ENCODE measurements at regions not wholly inside any gene's neighbourhood (a gene's known extent, or its start where the extent isn't known, plus 50 kb on each side); places are given as distances from the start of the nearest gene placed in this dataset.

DNA sequence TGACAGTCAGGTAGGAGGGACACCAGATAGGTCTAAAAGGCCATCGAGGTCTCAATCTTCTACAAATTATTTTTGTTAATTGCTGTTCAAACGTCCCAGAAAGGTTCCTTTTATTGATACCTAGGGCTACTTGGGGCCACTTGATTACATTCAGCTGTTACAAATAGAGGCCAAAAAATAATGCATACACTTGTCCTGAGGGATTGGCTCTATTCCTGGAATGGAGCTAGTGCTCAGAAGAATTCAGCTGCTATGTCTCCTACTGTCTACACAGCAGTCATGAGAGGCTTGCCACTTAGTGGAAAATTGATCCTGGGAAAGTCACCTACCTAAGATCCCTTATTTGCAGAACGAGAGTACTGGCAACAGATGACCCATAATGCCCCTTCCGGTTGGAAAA, 498.3 kb downstream of the ADGRL2 start:
- no peak overlapping the region for H3K4me3 ChIP-seq (ENCODE audit: low read depth, low read length)
- TF ChIP-seq MYC (IDR thresholded peaks at IDR 0.05; ENCODE audit: low read depth, low read length) (no peak), POLR2A (IDR thresholded peaks at IDR 0.05; ENCODE audit: extremely low read depth, insufficient read length) (no peak)
- TF ChIP-seq, protein P1, sequence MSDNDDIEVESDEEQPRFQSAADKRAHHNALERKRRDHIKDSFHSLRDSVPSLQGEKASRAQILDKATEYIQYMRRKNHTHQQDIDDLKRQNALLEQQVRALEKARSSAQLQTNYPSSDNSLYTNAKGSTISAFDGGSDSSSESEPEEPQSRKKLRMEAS (IDR thresholded peaks at IDR 0.05; ENCODE audit: low read depth, low read length), result no peak
- TF ChIP-seq, protein P2, sequence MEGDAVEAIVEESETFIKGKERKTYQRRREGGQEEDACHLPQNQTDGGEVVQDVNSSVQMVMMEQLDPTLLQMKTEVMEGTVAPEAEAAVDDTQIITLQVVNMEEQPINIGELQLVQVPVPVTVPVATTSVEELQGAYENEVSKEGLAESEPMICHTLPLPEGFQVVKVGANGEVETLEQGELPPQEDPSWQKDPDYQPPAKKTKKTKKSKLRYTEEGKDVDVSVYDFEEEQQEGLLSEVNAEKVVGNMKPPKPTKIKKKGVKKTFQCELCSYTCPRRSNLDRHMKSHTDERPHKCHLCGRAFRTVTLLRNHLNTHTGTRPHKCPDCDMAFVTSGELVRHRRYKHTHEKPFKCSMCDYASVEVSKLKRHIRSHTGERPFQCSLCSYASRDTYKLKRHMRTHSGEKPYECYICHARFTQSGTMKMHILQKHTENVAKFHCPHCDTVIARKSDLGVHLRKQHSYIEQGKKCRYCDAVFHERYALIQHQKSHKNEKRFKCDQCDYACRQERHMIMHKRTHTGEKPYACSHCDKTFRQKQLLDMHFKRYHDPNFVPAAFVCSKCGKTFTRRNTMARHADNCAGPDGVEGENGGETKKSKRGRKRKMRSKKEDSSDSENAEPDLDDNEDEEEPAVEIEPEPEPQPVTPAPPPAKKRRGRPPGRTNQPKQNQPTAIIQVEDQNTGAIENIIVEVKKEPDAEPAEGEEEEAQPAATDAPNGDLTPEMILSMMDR (IDR thresholded peaks at IDR 0.05; ENCODE audit: low read depth, low read length), result no peak
- DNase-seq (ENCODE audit: low read depth), result no peak

DNA sequence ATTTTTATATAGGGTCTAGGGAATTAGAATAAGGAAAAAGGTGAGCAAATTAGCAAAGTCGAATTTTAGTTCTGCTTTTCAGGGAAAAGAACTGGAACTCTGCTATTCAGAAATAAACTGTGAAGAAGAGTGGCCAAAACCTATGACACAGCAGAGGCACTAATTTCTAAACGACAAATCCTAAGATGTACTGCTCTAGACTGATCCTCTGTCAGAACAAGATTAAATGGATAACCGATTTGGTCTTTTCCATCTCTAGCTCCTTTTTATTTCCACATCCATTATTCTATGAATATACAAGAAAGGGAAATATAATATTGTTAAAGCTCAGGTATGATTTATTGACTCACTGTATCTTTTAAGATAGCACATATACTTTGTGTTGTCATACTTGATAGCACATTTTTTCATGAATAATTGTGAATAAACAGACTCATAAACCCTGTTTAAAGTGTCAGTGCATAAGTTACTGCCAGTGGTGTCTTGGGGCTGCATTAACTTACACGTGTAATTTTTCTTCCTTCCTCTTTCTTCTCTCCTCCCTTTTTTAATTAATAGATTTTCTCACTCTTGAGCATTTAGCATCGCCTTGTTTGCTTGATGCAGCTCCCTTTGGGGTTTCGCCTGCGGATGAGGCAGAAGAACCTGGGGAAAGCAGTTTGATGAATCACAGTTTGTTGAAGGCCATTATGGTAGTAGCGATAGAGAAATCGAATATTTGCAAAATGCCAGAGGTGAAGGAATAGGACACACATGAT, 496.6 kb downstream of the ADGRL2 start:
- H3K4me3 ChIP-seq (ENCODE audit: low read depth, low read length), result no peak overlapping the region
- TF ChIP-seq MYC (IDR thresholded peaks at IDR 0.05; ENCODE audit: low read depth, low read length), result no peak
- DNase-seq (ENCODE audit: low read depth), result no peak

DNA sequence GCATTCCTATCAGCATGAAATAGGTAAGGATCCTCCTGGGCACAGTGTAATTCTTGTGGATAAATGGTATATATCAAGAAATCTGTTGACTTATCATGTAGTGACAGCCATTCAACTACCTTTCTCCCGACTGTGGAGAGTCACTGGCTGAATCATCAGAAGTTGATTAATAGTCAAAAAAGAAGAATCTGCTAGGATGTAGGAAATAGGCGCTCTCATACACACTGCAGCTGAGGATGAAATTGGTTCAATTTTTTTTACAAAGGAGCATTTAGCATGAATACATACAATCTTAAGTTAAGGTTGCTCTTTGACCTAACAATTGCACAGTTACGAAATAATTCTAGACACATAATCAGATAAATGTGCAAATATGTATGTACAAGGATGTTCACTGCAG, 486.8 kb downstream of the ADGRL2 start:
- H3K4me3 ChIP-seq (ENCODE audit: low read depth, low read length), result no peak overlapping the region
- TF ChIP-seq MYC (IDR thresholded peaks at IDR 0.05; ENCODE audit: low read depth, low read length) (no peak), POLR2A (IDR thresholded peaks at IDR 0.05; ENCODE audit: extremely low read depth, insufficient read length) (no peak)
- TF ChIP-seq, protein P1 (IDR thresholded peaks at IDR 0.05; ENCODE audit: low read depth, low read length), result no peak
- TF ChIP-seq, protein P2 (IDR thresholded peaks at IDR 0.05; ENCODE audit: low read depth, low read length), result no peak
- no peak for DNase-seq (ENCODE audit: low read depth)

DNA sequence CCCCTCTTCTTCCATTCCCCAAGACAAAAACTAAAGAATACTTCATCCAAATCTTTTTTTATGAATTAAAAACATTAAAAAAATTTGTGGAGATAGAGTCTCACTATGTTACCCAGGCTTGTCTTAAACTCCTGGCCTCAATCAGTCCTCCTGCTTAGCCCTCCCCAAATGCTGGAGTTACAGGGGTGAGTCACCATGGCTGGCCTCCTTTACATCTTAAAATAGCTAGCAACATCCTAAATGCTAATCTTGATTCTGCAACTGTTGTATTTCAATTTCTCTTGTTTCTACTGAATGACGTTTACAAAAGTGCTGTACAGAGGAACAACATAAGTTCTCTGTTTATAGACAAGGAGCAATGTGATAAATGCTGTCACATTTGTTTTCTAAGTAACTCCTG, 483.5 kb downstream of the ADGRL2 start:
- TF ChIP-seq, protein P2 (IDR thresholded peaks at IDR 0.05; ENCODE audit: low read depth, low read length), result no peak
- TF ChIP-seq, protein P1 (IDR thresholded peaks at IDR 0.05; ENCODE audit: low read depth, low read length), result no peak
- TF ChIP-seq MYC (IDR thresholded peaks at IDR 0.05; ENCODE audit: low read depth, low read length) (no peak), POLR2A (IDR thresholded peaks at IDR 0.05; ENCODE audit: extremely low read depth, insufficient read length) (no peak)
- no peak for DNase-seq (ENCODE audit: low read depth)
- H3K4me3 ChIP-seq (ENCODE audit: low read depth, low read length), result no peak overlapping the region

DNA sequence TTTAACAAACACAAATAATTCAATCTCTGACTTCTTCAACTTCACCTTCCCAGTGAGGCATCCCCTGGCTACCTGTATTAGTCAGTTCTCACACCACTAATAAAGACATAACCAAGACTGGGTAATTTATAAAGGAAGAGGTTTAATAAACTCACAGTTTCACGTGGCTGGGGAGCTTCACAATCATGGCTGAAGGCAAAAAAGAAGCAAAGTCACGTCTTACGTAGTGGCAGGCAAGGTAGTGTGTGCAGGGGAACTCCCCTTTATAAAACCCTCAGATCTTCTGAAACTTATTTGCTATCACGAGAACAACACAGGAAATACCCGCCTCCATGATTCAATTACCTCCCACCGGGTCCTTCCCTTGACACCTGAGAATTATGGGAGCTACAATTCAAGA, 478.5 kb downstream of the ADGRL2 start:
- no peak overlapping the region for H3K4me3 ChIP-seq (ENCODE audit: low read depth, low read length)
- DNase-seq (ENCODE audit: low read depth), result no peak
- TF ChIP-seq MYC (IDR thresholded peaks at IDR 0.05; ENCODE audit: low read depth, low read length) (no peak), POLR2A (IDR thresholded peaks at IDR 0.05; ENCODE audit: extremely low read depth, insufficient read length) (no peak)
- TF ChIP-seq, protein P2 (IDR thresholded peaks at IDR 0.05; ENCODE audit: low read depth, low read length), result no peak
- TF ChIP-seq, protein P1 (IDR thresholded peaks at IDR 0.05; ENCODE audit: low read depth, low read length), result no peak

DNA sequence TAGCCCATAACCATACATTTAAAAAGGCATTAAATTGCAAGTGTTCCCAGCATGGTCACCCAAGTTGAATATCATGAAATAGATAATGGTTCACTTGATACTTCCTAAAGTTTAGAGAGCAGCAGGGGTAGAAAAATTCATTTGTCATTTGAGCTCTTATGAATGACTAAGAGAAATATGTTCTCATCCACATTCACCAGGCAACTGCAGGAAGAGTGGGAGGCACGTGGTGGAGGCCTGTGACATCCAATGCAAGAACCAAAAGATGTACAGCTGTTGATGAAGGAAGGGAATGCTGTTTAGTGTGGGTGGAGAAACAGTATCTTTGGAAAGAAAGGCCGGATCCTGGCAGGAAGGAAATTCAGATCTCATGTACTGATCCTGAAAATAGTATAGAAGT, 473.1 kb downstream of the ADGRL2 start:
- H3K4me3 ChIP-seq (ENCODE audit: low read depth, low read length), result no peak overlapping the region
- no peak for TF ChIP-seq MYC (IDR thresholded peaks at IDR 0.05; ENCODE audit: low read depth, low read length)
- TF ChIP-seq POLR2A (IDR thresholded peaks at IDR 0.05; ENCODE audit: extremely low read depth, insufficient read length), result no peak
- TF ChIP-seq, protein P2 (IDR thresholded peaks at IDR 0.05; ENCODE audit: low read depth, low read length), result no peak
- TF ChIP-seq, protein P1 (IDR thresholded peaks at IDR 0.05; ENCODE audit: low read depth, low read length), result no peak
- no peak for DNase-seq (ENCODE audit: low read depth)

Data from NB4 (cell line).